ENCODE measurements at regions not wholly inside any gene's neighbourhood (a gene's known extent, or its start where the extent isn't known, plus 50 kb on each side); places are given as distances from the start of the nearest gene placed in this dataset.

- H3K27me3 ChIP-seq (replicated peaks; ENCODE audit: control insufficient read depth, insufficient read depth, low read length) = no peaks in the 10 kb centered on the region; the same call in 1 of the 2 replicates
- no peak for DNase-seq (ENCODE audit: extremely low read depth, insufficient read length)
- no peak overlapping the region for H3K4me3 ChIP-seq (replicated peaks; ENCODE audit: low read depth, low read length)
- TF ChIP-seq, protein P1, sequence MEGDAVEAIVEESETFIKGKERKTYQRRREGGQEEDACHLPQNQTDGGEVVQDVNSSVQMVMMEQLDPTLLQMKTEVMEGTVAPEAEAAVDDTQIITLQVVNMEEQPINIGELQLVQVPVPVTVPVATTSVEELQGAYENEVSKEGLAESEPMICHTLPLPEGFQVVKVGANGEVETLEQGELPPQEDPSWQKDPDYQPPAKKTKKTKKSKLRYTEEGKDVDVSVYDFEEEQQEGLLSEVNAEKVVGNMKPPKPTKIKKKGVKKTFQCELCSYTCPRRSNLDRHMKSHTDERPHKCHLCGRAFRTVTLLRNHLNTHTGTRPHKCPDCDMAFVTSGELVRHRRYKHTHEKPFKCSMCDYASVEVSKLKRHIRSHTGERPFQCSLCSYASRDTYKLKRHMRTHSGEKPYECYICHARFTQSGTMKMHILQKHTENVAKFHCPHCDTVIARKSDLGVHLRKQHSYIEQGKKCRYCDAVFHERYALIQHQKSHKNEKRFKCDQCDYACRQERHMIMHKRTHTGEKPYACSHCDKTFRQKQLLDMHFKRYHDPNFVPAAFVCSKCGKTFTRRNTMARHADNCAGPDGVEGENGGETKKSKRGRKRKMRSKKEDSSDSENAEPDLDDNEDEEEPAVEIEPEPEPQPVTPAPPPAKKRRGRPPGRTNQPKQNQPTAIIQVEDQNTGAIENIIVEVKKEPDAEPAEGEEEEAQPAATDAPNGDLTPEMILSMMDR (IDR thresholded peaks at IDR 0.05; ENCODE audit: insufficient read depth, low read length, poor library complexity, severe bottlenecking) = no peak
- H3K36me3 ChIP-seq (ENCODE audit: control insufficient read depth, insufficient read depth, low read length) = no peaks in the 10 kb centered on the region
Measured at GRCh38 chr18:34633368-34633767, 76.7 kb upstream of the DTNA start.

GRCh38 chr18:34637094-34637801, 72.8 kb upstream of the DTNA start:
- Histone ChIP-seq H3K4me3 (replicated peaks; ENCODE audit: low read depth, low read length) (no peak overlapping the region), H3K27me3 (replicated peaks; ENCODE audit: control insufficient read depth, insufficient read depth, low read length) (no peaks in the 10 kb centered on the region; the same call in 1 of the 2 replicates), H3K36me3 (ENCODE audit: control insufficient read depth, insufficient read depth, low read length) (no peaks in the 10 kb centered on the region)
- TF ChIP-seq, protein P1 (IDR thresholded peaks at IDR 0.05; ENCODE audit: insufficient read depth, low read length, poor library complexity, severe bottlenecking) = no peak
- no peak for DNase-seq (ENCODE audit: extremely low read depth, insufficient read length)

- no peak for DNase-seq (ENCODE audit: extremely low read depth, insufficient read length)
- Histone ChIP-seq H3K36me3 (ENCODE audit: control insufficient read depth, insufficient read depth, low read length) (no peaks in the 10 kb centered on the region), H3K27me3 (replicated peaks; ENCODE audit: control insufficient read depth, insufficient read depth, low read length) (no peaks in the 10 kb centered on the region; the same call in 1 of the 2 replicates)
Measured at GRCh38 chr18:34639687-34640086, 70.4 kb upstream of the DTNA start.

GRCh38 chr18:34640276-34640675, 69.8 kb upstream of the DTNA start:
- Histone ChIP-seq H3K36me3 (ENCODE audit: control insufficient read depth, insufficient read depth, low read length) (no peaks in the 10 kb centered on the region), H3K4me3 (replicated peaks; ENCODE audit: low read depth, low read length) (no peak overlapping the region), H3K27me3 (replicated peaks; ENCODE audit: control insufficient read depth, insufficient read depth, low read length) (no peaks in the 10 kb centered on the region; the same call in 1 of the 2 replicates)
- no peak for DNase-seq (ENCODE audit: extremely low read depth, insufficient read length)
- TF ChIP-seq, protein P1 (IDR thresholded peaks at IDR 0.05; ENCODE audit: insufficient read depth, low read length, poor library complexity, severe bottlenecking) = no peak

More at GRCh38 chr18:34639687-34640086, 70.4 kb upstream of the DTNA start:
- TF ChIP-seq, protein P1 (IDR thresholded peaks at IDR 0.05; ENCODE audit: insufficient read depth, low read length, poor library complexity, severe bottlenecking) = no peak
- H3K4me3 ChIP-seq (replicated peaks; ENCODE audit: low read depth, low read length) = no peak overlapping the region

GRCh38 chr18:34643989-34644388, 66.1 kb upstream of the DTNA start:
- no peak for DNase-seq (ENCODE audit: extremely low read depth, insufficient read length)
- Histone ChIP-seq H3K4me3 (replicated peaks; ENCODE audit: low read depth, low read length) (no peak overlapping the region), H3K36me3 (ENCODE audit: control insufficient read depth, insufficient read depth, low read length) (no peaks in the 10 kb centered on the region), H3K27me3 (replicated peaks; ENCODE audit: control insufficient read depth, insufficient read depth, low read length) (no peaks in the 10 kb centered on the region; the same call in 1 of the 2 replicates)
- TF ChIP-seq, protein P1 (IDR thresholded peaks at IDR 0.05; ENCODE audit: insufficient read depth, low read length, poor library complexity, severe bottlenecking) = no peak

Data from GM06990 (cell line).